Sigmoid colon (tissue), 4 donors: ENCODE measurements at regions not wholly inside any gene's neighbourhood (a gene's known extent, or its start where the extent isn't known, plus 50 kb on each side); places are given as distances from the start of the nearest gene placed in this dataset.

Experiments used
- EP300 ChIP-seq, 4 donors: sonication (generic); formaldehyde crosslinking; IDR thresholded peaks; one replicate each; pipeline ENCODE4 v1.6.1; 2017; ENCODE audit warnings: antibody characterized with exemption in 4 of 4
- POLR2A ChIP-seq, 2 donors: fragments of 450-650 bp; IDR thresholded peaks; one replicate each; pipeline ENCODE4 v1.6.1; 2016; ENCODE audit warnings: antibody characterized with exemption in 2 of 2, mild to moderate bottlenecking in 2 of 2, moderate library complexity in 2 of 2
- POLR2AphosphoS5 ChIP-seq, 4 donors: sonication (generic); formaldehyde crosslinking; IDR thresholded peaks; one replicate each; pipeline ENCODE4 v1.6.1; 2017; ENCODE audit warnings: antibody characterized with exemption in 4 of 4
- TF ChIP-seq, protein P1 (sequence below), 4 experiments: fragments of 450-650 bp in 3 of 4; fragments of 200-600 bp in 1 of 4; IDR thresholded peaks; one replicate each; pipeline ENCODE4 v1.5.1; 2016 to 2019; ENCODE audit warnings: antibody characterized with exemption in 4 of 4, mild to moderate bottlenecking in 3 of 4, moderate library complexity in 2 of 4

DNA sequence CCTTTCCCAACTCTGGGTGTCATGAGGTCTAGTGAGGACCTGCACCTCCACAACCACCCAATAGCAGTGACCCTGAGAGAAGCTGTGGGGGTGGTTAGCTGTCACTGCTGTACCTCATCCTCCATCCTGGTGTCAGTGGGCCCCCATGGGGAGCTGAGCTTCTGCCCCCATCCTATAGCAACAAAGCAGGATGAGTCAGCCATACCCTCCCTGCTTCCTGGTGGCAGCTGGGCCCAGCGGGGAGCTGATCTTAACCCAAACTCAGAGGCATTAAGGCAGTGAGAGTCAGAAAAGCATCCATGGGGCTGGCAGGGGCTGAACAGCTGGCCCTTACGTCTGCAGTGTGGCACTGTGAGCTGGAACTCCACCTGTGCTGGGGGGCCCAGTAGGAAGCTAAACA, 247.8 kb upstream of the HDAC4 start:
- TF ChIP-seq EP300 (IDR thresholded peaks at IDR 0.05) (no peak), POLR2A (IDR thresholded peaks at IDR 0.05) (no peak), POLR2AphosphoS5 (IDR thresholded peaks at IDR 0.05) (no peak)
- TF ChIP-seq, protein P1, sequence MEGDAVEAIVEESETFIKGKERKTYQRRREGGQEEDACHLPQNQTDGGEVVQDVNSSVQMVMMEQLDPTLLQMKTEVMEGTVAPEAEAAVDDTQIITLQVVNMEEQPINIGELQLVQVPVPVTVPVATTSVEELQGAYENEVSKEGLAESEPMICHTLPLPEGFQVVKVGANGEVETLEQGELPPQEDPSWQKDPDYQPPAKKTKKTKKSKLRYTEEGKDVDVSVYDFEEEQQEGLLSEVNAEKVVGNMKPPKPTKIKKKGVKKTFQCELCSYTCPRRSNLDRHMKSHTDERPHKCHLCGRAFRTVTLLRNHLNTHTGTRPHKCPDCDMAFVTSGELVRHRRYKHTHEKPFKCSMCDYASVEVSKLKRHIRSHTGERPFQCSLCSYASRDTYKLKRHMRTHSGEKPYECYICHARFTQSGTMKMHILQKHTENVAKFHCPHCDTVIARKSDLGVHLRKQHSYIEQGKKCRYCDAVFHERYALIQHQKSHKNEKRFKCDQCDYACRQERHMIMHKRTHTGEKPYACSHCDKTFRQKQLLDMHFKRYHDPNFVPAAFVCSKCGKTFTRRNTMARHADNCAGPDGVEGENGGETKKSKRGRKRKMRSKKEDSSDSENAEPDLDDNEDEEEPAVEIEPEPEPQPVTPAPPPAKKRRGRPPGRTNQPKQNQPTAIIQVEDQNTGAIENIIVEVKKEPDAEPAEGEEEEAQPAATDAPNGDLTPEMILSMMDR (IDR thresholded peaks at IDR 0.05): no peak
